ENCODE measurements at regions not wholly inside any gene's neighbourhood (a gene's known extent, or its start where the extent isn't known, plus 50 kb on each side); places are given as distances from the start of the nearest gene placed in this dataset.

DNA sequence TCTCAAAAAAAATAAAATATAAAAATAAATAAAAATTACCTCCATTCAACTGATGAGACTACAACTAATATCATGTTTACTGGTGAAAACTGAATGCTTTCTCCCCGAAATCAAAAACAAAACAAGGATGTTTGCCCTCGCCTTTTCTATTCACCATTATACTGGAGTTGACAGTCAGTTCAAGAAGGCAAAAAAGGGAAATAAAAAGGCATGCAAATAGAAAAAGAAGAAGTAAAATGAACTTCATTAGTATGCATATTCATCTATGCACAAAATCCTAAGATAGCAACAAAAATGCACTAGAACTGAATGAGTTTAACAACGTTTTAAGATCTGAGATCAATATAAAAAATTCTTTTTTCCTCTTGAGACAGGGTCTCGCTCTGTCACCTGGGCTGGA, 72.7 kb upstream of the FAM174B start:
- Histone ChIP-seq H3K14ac (ENCODE audit: insufficient read length) (no peak overlapping the region), H2AFZ (ENCODE audit: low read length) (no peak overlapping the region), H3K4me3 (ENCODE audit: extremely low read depth in 1 of 4, insufficient read depth in 2 of 4, low read depth in 3 of 4, low read length in 4 of 4) (no peak overlapping the region), H2BK15ac (ENCODE audit: low read length) (no peak overlapping the region), H3K36me3 (ENCODE audit: control insufficient read depth in 2 of 4, insufficient read depth in 4 of 4, low read length in 3 of 4) (no peaks in the 10 kb centered on the region), H3K4ac (replicated peaks; ENCODE audit: insufficient read length, low read depth, low read length) (no peak overlapping the region), H3K9ac (replicated peaks in 1 of 4; ENCODE audit: extremely low read depth in 1 of 4, low read depth in 3 of 4, low read length in 3 of 4) (no peak overlapping the region), H3K23me2 (ENCODE audit: low read depth, low read length) (no peaks in the 10 kb centered on the region), H4K5ac (ENCODE audit: insufficient read length, low read depth, low read length) (no peak overlapping the region), H2BK20ac (ENCODE audit: low read length) (no peak overlapping the region), H3K18ac (ENCODE audit: extremely low read depth, low read length) (no peak overlapping the region), H4K20me1 (replicated peaks in 1 of 2; ENCODE audit: control insufficient read depth in 1 of 2, insufficient read depth in 2 of 2, low read length in 2 of 2) (peaks cover 0 to 2% of the 10 kb centered on the region in 2 experiments), H3K79me1 (ENCODE audit: low read depth, low read length) (no peaks in the 10 kb centered on the region), H3K79me2 (ENCODE audit: control insufficient read depth in 1 of 2, insufficient read depth in 2 of 2, low read length in 2 of 2) (no peaks in the 10 kb centered on the region), H3K27ac (ENCODE audit: low read depth, low read length) (no peak overlapping the region), H3K4me1 (replicated peaks in 1 of 4; ENCODE audit: control insufficient read depth in 3 of 4, insufficient read depth in 4 of 4, low read length in 3 of 4) (no peaks in the 10 kb centered on the region), H2BK5ac (ENCODE audit: low read depth, low read length) (no peak overlapping the region), H3K23ac (ENCODE audit: insufficient read length) (no peak overlapping the region), H2BK12ac (ENCODE audit: low read depth, low read length) (no peak overlapping the region), H4K8ac (ENCODE audit: extremely low read depth, insufficient read depth, low read length) (no peak overlapping the region), H2BK120ac (replicated peaks; ENCODE audit: low read depth, low read length) (no peak overlapping the region), H3K9me3 (ENCODE audit: insufficient read depth in 2 of 2, low read depth in 1 of 2, low read length in 1 of 2) (no peaks in the 10 kb centered on the region), H4K91ac (replicated peaks; ENCODE audit: insufficient read length, low read length) (no peak overlapping the region), H3K4me2 (ENCODE audit: insufficient read depth in 1 of 2, low read depth in 2 of 2, low read length in 2 of 2) (no peak overlapping the region), H2AK5ac (ENCODE audit: low read depth, low read length) (no peak overlapping the region), H3K27me3 (replicated peaks in 1 of 4; ENCODE audit: control insufficient read depth in 3 of 4, extremely low read depth in 1 of 4, insufficient read depth in 3 of 4, low read length in 3 of 4) (no peaks in the 10 kb centered on the region), H3K56ac (replicated peaks; ENCODE audit: insufficient read length, low read depth, low read length) (no peak overlapping the region)
- no peak for FAIRE-seq
- ChIA-PET CTCF (ENCODE audit: partially characterized antibody) (interaction anchor here (1.3 kb wide), 1 partner anchor 18 kb away, joined by 4 read pairs; no protein-coding TSS in a partner anchor), POLR2A (ENCODE audit: partially characterized antibody) (no interaction called here)
- no peak for DNase-seq (ENCODE audit: low read depth in 1 of 2, low spot score in 2 of 2)
- WGBS, 2 experiments (ENCODE audit: extremely low coverage in 1 of 2, insufficient coverage in 1 of 2, insufficient read length in 1 of 2, insufficient replicate concordance in 2 of 2, low coverage in 1 of 2, low lambda C conversion rate in 2 of 2, missing lambda C conversion rate in 1 of 2) = 91% methylated on average over 4 of the region's 4 CpGs; no CpG with 5 or more reads in 1 of the 2 experiments
- no peak for TF ChIP-seq CHD7 (IDR thresholded peaks at IDR 0.05; ENCODE audit: insufficient replicate concordance, low read length)
